ENCODE measurements at regions not wholly inside any gene's neighbourhood (a gene's known extent, or its start where the extent isn't known, plus 50 kb on each side); places are given as distances from the start of the nearest gene placed in this dataset.

DNA sequence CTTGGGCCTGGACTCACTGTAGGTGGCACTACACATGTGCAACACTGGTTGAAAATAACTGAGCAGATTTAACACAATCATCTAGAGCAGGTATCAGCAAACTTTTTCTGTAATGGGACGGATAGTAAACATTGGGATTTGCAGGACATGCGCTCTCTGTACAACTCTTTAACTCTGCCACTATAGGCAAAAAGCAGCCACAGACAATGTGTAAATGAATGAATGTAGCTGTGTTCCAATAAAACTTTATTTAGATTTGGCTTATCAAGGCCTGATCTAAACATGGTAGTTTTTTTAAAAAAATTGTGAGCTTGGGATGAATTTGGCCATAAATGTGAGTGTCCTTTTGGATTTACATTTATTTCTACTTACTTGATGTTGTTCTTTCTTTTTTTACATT is 407.3 kb downstream of the FAT4 start:
- intact Hi-C loops (cut with DNase I; ENCODE audit: low total_unique reads): no loop called here
- WGBS, 5 donors: 92 to 99% (median 96%) methylated on average over 2 of the region's 2 CpGs
- H3K4me1 ChIP-seq: no peaks in the 10 kb centered on the region
- no peaks in the 10 kb centered on the region for H3K27me3 ChIP-seq (replicated peaks in 1 of 7)
- no peak for DNase-seq
- TF ChIP-seq POLR2A (IDR thresholded peaks at IDR 0.05) (no peak), POLR2AphosphoS5 (IDR thresholded peaks at IDR 0.05) (no peak)
- TF ChIP-seq, protein P1, sequence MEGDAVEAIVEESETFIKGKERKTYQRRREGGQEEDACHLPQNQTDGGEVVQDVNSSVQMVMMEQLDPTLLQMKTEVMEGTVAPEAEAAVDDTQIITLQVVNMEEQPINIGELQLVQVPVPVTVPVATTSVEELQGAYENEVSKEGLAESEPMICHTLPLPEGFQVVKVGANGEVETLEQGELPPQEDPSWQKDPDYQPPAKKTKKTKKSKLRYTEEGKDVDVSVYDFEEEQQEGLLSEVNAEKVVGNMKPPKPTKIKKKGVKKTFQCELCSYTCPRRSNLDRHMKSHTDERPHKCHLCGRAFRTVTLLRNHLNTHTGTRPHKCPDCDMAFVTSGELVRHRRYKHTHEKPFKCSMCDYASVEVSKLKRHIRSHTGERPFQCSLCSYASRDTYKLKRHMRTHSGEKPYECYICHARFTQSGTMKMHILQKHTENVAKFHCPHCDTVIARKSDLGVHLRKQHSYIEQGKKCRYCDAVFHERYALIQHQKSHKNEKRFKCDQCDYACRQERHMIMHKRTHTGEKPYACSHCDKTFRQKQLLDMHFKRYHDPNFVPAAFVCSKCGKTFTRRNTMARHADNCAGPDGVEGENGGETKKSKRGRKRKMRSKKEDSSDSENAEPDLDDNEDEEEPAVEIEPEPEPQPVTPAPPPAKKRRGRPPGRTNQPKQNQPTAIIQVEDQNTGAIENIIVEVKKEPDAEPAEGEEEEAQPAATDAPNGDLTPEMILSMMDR (IDR thresholded peaks at IDR 0.05 in 8 of 11, conservative IDR thresholded peaks at IDR 0.05 in 3 of 11): no peak
- H3K36me3 ChIP-seq: no peaks in the 10 kb centered on the region
- H3K27ac ChIP-seq: no peak overlapping the region
- no peak overlapping the region for H3K4me3 ChIP-seq
- H3K9me3 ChIP-seq: peaks cover 0 to 11% (median 0%) of the 10 kb centered on the region in 8 donors

DNA sequence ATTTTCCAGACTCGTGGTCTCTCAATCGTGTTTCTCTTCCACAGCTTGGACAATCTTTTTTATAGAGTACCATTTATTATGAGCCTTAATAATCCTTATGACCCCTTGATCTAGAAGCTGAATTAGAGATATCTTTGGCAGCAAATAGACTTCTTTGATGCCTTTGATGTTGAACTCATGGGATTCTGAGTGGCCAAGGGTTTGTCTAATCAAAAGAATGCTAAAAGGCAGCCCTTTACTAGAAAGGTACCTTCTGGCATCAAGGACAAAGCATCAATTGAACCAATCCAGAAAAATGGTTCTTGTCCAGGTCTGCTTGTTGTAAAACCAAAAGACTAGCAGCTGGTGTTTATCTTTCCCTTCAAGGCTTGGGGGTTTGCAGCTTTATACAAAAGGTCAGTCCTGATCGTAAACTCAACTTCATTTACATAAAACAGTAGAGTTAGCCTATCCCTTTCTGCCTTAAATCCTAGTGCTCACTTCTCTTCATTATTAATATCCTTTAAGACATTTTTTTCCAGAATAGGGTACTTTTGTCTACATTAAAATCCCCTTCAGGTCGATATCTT is 411.3 kb downstream of the FAT4 start:
- intact Hi-C loops (cut with DNase I; ENCODE audit: low total_unique reads): no loop called here
- no peaks in the 10 kb centered on the region for H3K27me3 ChIP-seq (replicated peaks in 1 of 7)
- H3K36me3 ChIP-seq: no peaks in the 10 kb centered on the region
- no peak overlapping the region for H3K27ac ChIP-seq
- no peak for TF ChIP-seq POLR2AphosphoS5 (IDR thresholded peaks at IDR 0.05)
- no peak for TF ChIP-seq POLR2A (IDR thresholded peaks at IDR 0.05)
- TF ChIP-seq, protein P1 (IDR thresholded peaks at IDR 0.05 in 8 of 11, conservative IDR thresholded peaks at IDR 0.05 in 3 of 11): no peak
- H3K4me1 ChIP-seq: no peaks in the 10 kb centered on the region
- no peak for DNase-seq
- 64 to 84% (median 74%) methylated on average over 4 of the region's 4 CpGs for WGBS, 5 donors
- no peak overlapping the region for H3K4me3 ChIP-seq
- peaks cover 0 to 4% (median 0%) of the 10 kb centered on the region in 8 donors for H3K9me3 ChIP-seq

DNA sequence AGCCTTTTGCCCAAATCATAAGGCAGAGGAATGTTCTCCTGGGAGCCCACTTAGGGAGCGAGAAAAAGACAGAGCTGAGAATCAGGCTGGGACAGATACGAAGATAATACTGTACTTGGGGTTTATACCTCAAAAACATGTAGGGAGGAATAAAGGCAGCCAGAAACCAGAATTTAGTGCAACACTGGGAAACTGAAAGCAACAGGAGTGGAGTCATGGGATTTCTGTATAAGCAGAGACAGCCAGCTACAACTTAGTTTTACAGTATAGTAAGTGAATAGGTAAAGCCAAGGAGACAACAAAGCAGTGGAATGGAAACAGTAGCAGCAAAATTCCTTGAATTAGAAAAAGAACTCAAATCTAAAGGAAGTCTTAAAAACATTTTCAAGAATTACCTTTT is 413.2 kb downstream of the FAT4 start:
- H3K4me3 ChIP-seq: no peak overlapping the region
- no peaks in the 10 kb centered on the region for H3K36me3 ChIP-seq
- no peaks in the 10 kb centered on the region for H3K9me3 ChIP-seq
- WGBS, 5 donors: 88 to 95% (median 91%) methylated on average over 2 of the region's 2 CpGs
- H3K27ac ChIP-seq: no peak overlapping the region
- TF ChIP-seq, protein P1 (IDR thresholded peaks at IDR 0.05 in 8 of 11, conservative IDR thresholded peaks at IDR 0.05 in 3 of 11): no peak
- TF ChIP-seq POLR2A (IDR thresholded peaks at IDR 0.05) (no peak), POLR2AphosphoS5 (IDR thresholded peaks at IDR 0.05) (no peak)
- H3K27me3 ChIP-seq (replicated peaks in 1 of 7): no peaks in the 10 kb centered on the region
- intact Hi-C loops (cut with DNase I; ENCODE audit: low total_unique reads): no loop called here
- no peak for DNase-seq
- H3K4me1 ChIP-seq: no peaks in the 10 kb centered on the region

DNA sequence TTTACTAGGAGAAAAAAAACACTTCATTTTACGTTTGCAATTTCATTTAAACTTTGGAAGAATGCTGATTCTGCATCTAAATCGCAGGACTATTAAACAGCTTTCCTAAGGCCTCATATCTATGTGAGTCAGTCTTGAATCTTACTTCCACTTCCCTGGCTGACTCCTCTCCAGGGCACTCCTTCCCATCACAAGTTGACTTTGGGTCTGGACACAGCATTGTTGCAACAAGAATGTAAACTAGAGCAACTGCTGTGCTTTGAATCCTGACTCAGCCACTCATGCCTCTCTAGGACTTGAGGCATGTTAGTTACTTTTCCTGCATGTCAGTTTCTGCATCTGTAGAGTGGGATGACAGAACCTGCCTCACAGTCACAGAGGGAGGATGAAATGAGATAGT is 413.8 kb downstream of the FAT4 start:
- Histone ChIP-seq H3K27me3 (replicated peaks in 1 of 7) (no peaks in the 10 kb centered on the region), H3K9me3 (no peaks in the 10 kb centered on the region), H3K4me3 (no peak overlapping the region), H3K4me1 (no peaks in the 10 kb centered on the region), H3K27ac (no peak overlapping the region), H3K36me3 (no peaks in the 10 kb centered on the region)
- TF ChIP-seq POLR2A (IDR thresholded peaks at IDR 0.05): no peak
- TF ChIP-seq, protein P1 (IDR thresholded peaks at IDR 0.05 in 8 of 11, conservative IDR thresholded peaks at IDR 0.05 in 3 of 11): no peak
- TF ChIP-seq POLR2AphosphoS5 (IDR thresholded peaks at IDR 0.05): no peak
- WGBS, 5 donors: 67 to 82% (median 72%) methylated on average over 2 of the region's 2 CpGs
- intact Hi-C loops (cut with DNase I; ENCODE audit: low total_unique reads): no loop called here
- DNase-seq: no peak

Data from spleen (tissue), 11 donors.